Fibroblast of skin of right biceps (primary cell): ENCODE measurements at regions not wholly inside any gene's neighbourhood (a gene's known extent, or its start where the extent isn't known, plus 50 kb on each side); places are given as distances from the start of the nearest gene placed in this dataset.
"Not testable (repeated sequence)": the region's sequence is repeated elsewhere in the genome, so short reads cannot be mapped to it uniquely, and the experiment has no call there.

Source experiments
- DNase-seq: peaks from one replicate; pipeline ENCODE4 v3.0.0-alpha.2; 2013

GRCh38 chr7:55304018-55304762, 60.9 kb upstream of the LANCL2 start:
- DNase-seq: peak; percentile 18

- DNase-seq: no peak
Observed at GRCh38 chr7:55305135-55305534, 60.0 kb upstream of the LANCL2 start.

GRCh38 chr7:55306331-55306730, 58.8 kb upstream of the LANCL2 start:
- DNase-seq: peak; percentile 22

- no peak for DNase-seq
Observed at GRCh38 chr7:55307123-55307916, 57.8 kb upstream of the LANCL2 start.

- DNase-seq: peak; percentile 82
Observed at GRCh38 chr7:55308186-55308929, 56.8 kb upstream of the LANCL2 start.

GRCh38 chr7:55309040-55309991, 55.8 kb upstream of the LANCL2 start:
- no peak for DNase-seq

- no peak for DNase-seq
Observed at GRCh38 chr7:55310287-55311025, 54.7 kb upstream of the LANCL2 start.

- not testable (repeated sequence) for DNase-seq
Observed at GRCh38 chr7:55311892-55312291, 53.2 kb upstream of the LANCL2 start.

- not testable (repeated sequence) for DNase-seq
Observed at GRCh38 chr7:55313671-55314070, 51.5 kb upstream of the LANCL2 start.

- no peak for DNase-seq
Observed at GRCh38 chr7:55314967-55315366, 50.2 kb upstream of the LANCL2 start.
